ENCODE measurements at regions not wholly inside any gene's neighbourhood (a gene's known extent, or its start where the extent isn't known, plus 50 kb on each side); places are given as distances from the start of the nearest gene placed in this dataset.

GRCh38 chr7:106462914-106463482, 178.2 kb upstream of the NAMPT start (continued):
- TF ChIP-seq ELF1 (IDR thresholded peaks at IDR 0.05; ENCODE audit: borderline replicate concordance, low read depth): no peak

GRCh38 chr7:106462365-106462859, 177.6 kb upstream of the NAMPT start:
- Histone ChIP-seq H3K4me1 (ENCODE audit: control insufficient read depth in 1 of 2, insufficient read depth in 2 of 2, low read length in 2 of 2) (peaks cover 11 to 26% of the 10 kb centered on the region in 2 experiments; a peak in 3 of 4 replicates), H2AFZ (ENCODE audit: low read depth, low read length, poor library complexity, severe bottlenecking) (peak overlapping the region; percentile 66), H3K4me3 (replicated peaks in 1 of 2; ENCODE audit: low read depth in 1 of 2, low read length in 2 of 2) (no peak overlapping the region), H3K79me2 (ENCODE audit: insufficient read depth, low read length) (no peaks in the 10 kb centered on the region), H3K4me2 (ENCODE audit: low read length) (peak overlapping the region; percentile 35; the same call in 1 of the 2 replicates), H3K9me2 (ENCODE audit: insufficient read depth) (no peaks in the 10 kb centered on the region), H4K20me1 (ENCODE audit: insufficient read depth) (no peaks in the 10 kb centered on the region), H3K36me3 (ENCODE audit: control insufficient read depth in 1 of 2, insufficient read depth in 2 of 2, low read length in 2 of 2) (no peaks in the 10 kb centered on the region), H3K9ac (ENCODE audit: low read length) (no peak overlapping the region), H3K27ac (ENCODE audit: low read depth, low read length) (no peak overlapping the region), H3K27me3 (ENCODE audit: insufficient read depth, low read length) (no peaks in the 10 kb centered on the region), H3K9me3 (ENCODE audit: control insufficient read depth in 1 of 2, insufficient read depth in 1 of 2, low read depth in 1 of 2, low read length in 2 of 2) (no peaks in the 10 kb centered on the region)
- no peak for DNase-seq (ENCODE audit: low read depth, low spot score)
- intact Hi-C loops (cut with micrococcal nuclease): loop anchor here (1.0 to 5.0 kb wide), 3 partner anchors 175 to 286 kb away; no protein-coding TSS in a partner anchor
- ATAC-seq: peak; percentile 67
- CTCF ChIA-PET: interaction anchor here (0.7 to 3.5 kb wide), 22 partner anchors 10 to 706 kb away, joined by 3 to 127 read pairs (median 4); partner anchors contain the start of genes HBP1 and NAMPT
- BruUV-seq (replicated peaks): no TSS peak
- RAD21 ChIA-PET (ENCODE audit: low non-redundant PET in 1 of 2, low total read pairs in 2 of 2, uncharacterized antibody in 2 of 2, unreplicated experiment in 2 of 2): interaction anchor here (1.1 to 2.8 kb wide), 6 partner anchors 178 to 297 kb away, joined by 3 to 30 read pairs (median 6); partner anchors contain the start of gene NAMPT (in 1 of the 2)
- POLR2A ChIA-PET: interaction anchor here (1.0 to 1.7 kb wide), 4 partner anchors 177 to 286 kb away, joined by 4 to 10 read pairs (median 5); partner anchors contain the start of gene NAMPT
- TF ChIP-seq CEBPB (IDR thresholded peaks at IDR 0.05; ENCODE audit: low read depth) (no peak), EZH2phosphoT487 (IDR thresholded peaks at IDR 0.05; ENCODE audit: borderline replicate concordance) (no peak), YY1 (IDR thresholded peaks at IDR 0.05; ENCODE audit: extremely low read depth, insufficient replicate concordance, low read depth, low read length) (no peak), RAD21 (IDR thresholded peaks at IDR 0.05; ENCODE audit: low read depth) (peak; percentile 84), ZNF274 (IDR thresholded peaks at IDR 0.05; ENCODE audit: low read depth, low read length) (no peak), TCF7L2 (IDR thresholded peaks at IDR 0.05; ENCODE audit: borderline replicate concordance, extremely low read depth, insufficient read depth, insufficient read length) (no peak), POLR2AphosphoS5 (IDR thresholded peaks at IDR 0.05; ENCODE audit: low read depth, low read length) (no peak), EZH2 (IDR thresholded peaks at IDR 0.05) (no peak), SP1 (IDR thresholded peaks at IDR 0.05; ENCODE audit: low read depth) (no peak), CTCF (IDR thresholded peaks at IDR 0.05 in 2 of 3, conservative IDR thresholded peaks at IDR 0.05 in 1 of 3; ENCODE audit: borderline replicate concordance in 1 of 3, insufficient read depth in 1 of 3, low read depth in 2 of 3, low read length in 2 of 3) (peak; percentile 32 to 77 (median 60); a peak in 4 of 6 replicates), ZBTB33 (IDR thresholded peaks at IDR 0.05; ENCODE audit: extremely low read depth, insufficient replicate concordance, low read length) (no peak), REST (IDR thresholded peaks at IDR 0.05; ENCODE audit: low read depth) (no peak), JUND (IDR thresholded peaks at IDR 0.05) (no peak), EGR1 (IDR thresholded peaks at IDR 0.05; ENCODE audit: low read depth) (no peak), SRF (IDR thresholded peaks at IDR 0.05; ENCODE audit: low read depth) (no peak)

Measured in HCT116 (cell line).